ENCODE measurements at regions not wholly inside any gene's neighbourhood (a gene's known extent, or its start where the extent isn't known, plus 50 kb on each side); places are given as distances from the start of the nearest gene placed in this dataset.
"Not testable (repeated sequence)": the region's sequence is repeated elsewhere in the genome, so short reads cannot be mapped to it uniquely, and the experiment has no call there.

GRCh38 chr5:72721844-72722243, 94.6 kb upstream of the TNPO1 start:
- Histone ChIP-seq H3K9me3 (ENCODE audit: control insufficient read depth in 2 of 2, low read length in 2 of 2) (no peaks in the 10 kb centered on the region), H3K27me3 (ENCODE audit: control insufficient read depth in 2 of 2, insufficient read depth in 2 of 2, low read length in 2 of 2) (no peaks in the 10 kb centered on the region), H3K4me3 (ENCODE audit: low read length in 2 of 2) (no peak overlapping the region), H3K36me3 (ENCODE audit: control insufficient read depth in 2 of 2, insufficient read depth in 2 of 2, low read length in 2 of 2) (no peaks in the 10 kb centered on the region), H3K9ac (ENCODE audit: low read depth in 1 of 2, low read length in 2 of 2) (no peak overlapping the region), H3K27ac (ENCODE audit: low read depth in 2 of 2, low read length in 2 of 2) (no peak overlapping the region), H3K4me1 (ENCODE audit: control insufficient read depth in 2 of 2, insufficient read depth in 2 of 2, low read length in 2 of 2) (no peaks in the 10 kb centered on the region)

DNA sequence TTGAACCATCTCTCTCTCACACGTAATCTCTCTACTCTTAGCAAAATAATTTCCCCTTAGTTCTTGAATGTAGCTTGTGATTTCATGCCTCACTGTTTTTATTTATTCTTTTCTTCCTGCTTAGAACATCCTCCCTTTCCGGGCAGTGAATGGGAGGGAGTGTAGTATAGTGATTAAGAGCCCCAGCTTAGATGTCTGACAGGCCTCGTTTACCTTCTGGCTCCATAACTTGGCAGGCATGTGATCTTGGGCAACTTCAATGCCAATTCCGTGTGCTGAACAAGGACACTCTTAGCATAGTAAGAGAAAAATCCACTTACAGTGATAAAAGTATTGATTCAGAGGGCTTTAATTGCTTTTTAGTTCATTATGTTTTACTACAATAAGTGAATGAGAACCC, 96.3 kb upstream of the TNPO1 start:
- Histone ChIP-seq H3K36me3 (ENCODE audit: control insufficient read depth in 2 of 2, insufficient read depth in 2 of 2, low read length in 2 of 2) (no peaks in the 10 kb centered on the region), H3K4me1 (ENCODE audit: control insufficient read depth in 2 of 2, insufficient read depth in 2 of 2, low read length in 2 of 2) (no peaks in the 10 kb centered on the region), H3K9ac (ENCODE audit: low read depth in 1 of 2, low read length in 2 of 2) (no peak overlapping the region), H3K4me3 (ENCODE audit: low read length in 2 of 2) (no peak overlapping the region), H3K27ac (ENCODE audit: low read depth in 2 of 2, low read length in 2 of 2) (no peak overlapping the region), H3K27me3 (ENCODE audit: control insufficient read depth in 2 of 2, insufficient read depth in 2 of 2, low read length in 2 of 2) (no peaks in the 10 kb centered on the region), H3K9me3 (ENCODE audit: control insufficient read depth in 2 of 2, low read length in 2 of 2) (no peaks in the 10 kb centered on the region)

DNA sequence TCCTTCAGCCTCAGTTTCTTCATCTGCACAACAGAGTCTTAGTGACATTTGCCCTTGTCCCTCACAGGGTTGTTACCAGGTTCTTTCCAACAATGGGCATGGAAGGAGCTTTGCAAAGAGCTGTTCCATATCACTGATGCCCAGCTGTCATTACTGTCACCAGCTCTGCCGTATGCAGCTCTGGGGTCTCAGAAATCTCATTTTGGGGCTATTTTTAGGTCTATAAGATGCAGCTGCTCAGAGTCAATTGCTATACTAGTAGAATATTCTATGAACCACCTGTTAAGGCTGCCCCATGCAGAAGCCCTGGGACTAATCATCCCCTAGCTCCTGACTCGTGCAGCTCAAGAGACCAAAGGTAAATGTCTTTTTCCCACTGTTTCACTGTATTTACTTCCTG, 105.1 kb upstream of the TNPO1 start:
- Histone ChIP-seq H3K4me1 (ENCODE audit: control insufficient read depth in 2 of 2, insufficient read depth in 2 of 2, low read length in 2 of 2) (no peaks in the 10 kb centered on the region), H3K9ac (ENCODE audit: low read depth in 1 of 2, low read length in 2 of 2) (no peak overlapping the region), H3K27ac (ENCODE audit: low read depth in 2 of 2, low read length in 2 of 2) (no peak overlapping the region), H3K36me3 (ENCODE audit: control insufficient read depth in 2 of 2, insufficient read depth in 2 of 2, low read length in 2 of 2) (no peaks in the 10 kb centered on the region), H3K9me3 (ENCODE audit: control insufficient read depth in 2 of 2, low read length in 2 of 2) (no peaks in the 10 kb centered on the region), H3K4me3 (ENCODE audit: low read length in 2 of 2) (no peak overlapping the region), H3K27me3 (ENCODE audit: control insufficient read depth in 2 of 2, insufficient read depth in 2 of 2, low read length in 2 of 2) (peaks cover 0 to 2% of the 10 kb centered on the region in 2 donors)

DNA sequence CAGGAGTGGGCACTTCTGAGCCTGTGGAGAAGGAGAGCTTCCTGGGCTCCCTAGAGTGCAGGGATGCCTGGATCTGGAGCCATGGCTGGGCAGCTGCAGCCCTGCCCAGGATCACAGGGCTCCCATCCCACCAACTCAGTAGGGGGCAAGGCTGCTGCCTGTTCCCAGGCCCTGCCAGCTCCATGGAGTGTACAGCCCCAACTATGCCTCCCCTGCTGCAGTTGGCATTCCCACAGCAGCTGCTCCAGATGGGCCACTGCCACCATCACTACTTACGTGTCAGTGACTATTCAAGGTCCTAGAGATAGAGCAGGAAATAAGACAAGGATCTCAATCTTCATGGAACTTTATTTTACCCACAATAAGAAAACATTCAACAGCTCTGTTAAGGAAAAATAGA, 107.1 kb upstream of the TNPO1 start:
- Histone ChIP-seq H3K9me3 (ENCODE audit: control insufficient read depth in 2 of 2, low read length in 2 of 2) (no peaks in the 10 kb centered on the region), H3K4me3 (ENCODE audit: low read length in 2 of 2) (no peak overlapping the region), H3K27me3 (ENCODE audit: control insufficient read depth in 2 of 2, insufficient read depth in 2 of 2, low read length in 2 of 2) (peaks cover 0 to 2% of the 10 kb centered on the region in 2 donors), H3K4me1 (ENCODE audit: control insufficient read depth in 2 of 2, insufficient read depth in 2 of 2, low read length in 2 of 2) (no peaks in the 10 kb centered on the region), H3K36me3 (ENCODE audit: control insufficient read depth in 2 of 2, insufficient read depth in 2 of 2, low read length in 2 of 2) (no peaks in the 10 kb centered on the region), H3K27ac (ENCODE audit: low read depth in 2 of 2, low read length in 2 of 2) (no peak overlapping the region), H3K9ac (ENCODE audit: low read depth in 1 of 2, low read length in 2 of 2) (no peak overlapping the region)

DNA sequence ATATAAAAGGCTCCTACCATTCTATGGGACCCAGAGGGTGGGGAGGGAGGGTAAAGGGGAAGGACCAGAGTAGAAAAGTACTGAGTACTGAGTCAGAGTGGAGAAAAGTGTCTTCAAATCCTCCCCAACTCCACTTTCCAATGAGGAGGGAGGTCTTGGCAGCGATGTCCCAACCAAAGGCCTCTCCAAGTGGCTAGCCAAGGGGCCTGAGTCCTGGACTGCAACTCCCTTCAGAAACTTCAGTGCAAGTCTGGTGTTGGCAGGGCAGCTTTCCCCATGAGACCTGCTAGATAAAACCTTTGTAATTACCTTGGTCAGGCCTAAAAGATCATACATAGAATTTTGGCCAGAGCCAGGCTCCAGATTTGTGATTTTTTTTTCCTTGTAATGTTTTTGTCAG, 111.3 kb upstream of the TNPO1 start:
- no peak overlapping the region for H3K9ac ChIP-seq (ENCODE audit: low read depth in 1 of 2, low read length in 2 of 2)
- H3K27ac ChIP-seq (ENCODE audit: low read depth in 2 of 2, low read length in 2 of 2): no peak overlapping the region
- H3K4me3 ChIP-seq (ENCODE audit: low read length in 2 of 2): no peak overlapping the region
- H3K27me3 ChIP-seq (ENCODE audit: control insufficient read depth in 2 of 2, insufficient read depth in 2 of 2, low read length in 2 of 2): no peaks in the 10 kb centered on the region
- H3K9me3 ChIP-seq (ENCODE audit: control insufficient read depth in 2 of 2, low read length in 2 of 2): no peaks in the 10 kb centered on the region
- no peaks in the 10 kb centered on the region for H3K4me1 ChIP-seq (ENCODE audit: control insufficient read depth in 2 of 2, insufficient read depth in 2 of 2, low read length in 2 of 2)
- no peaks in the 10 kb centered on the region for H3K36me3 ChIP-seq (ENCODE audit: control insufficient read depth in 2 of 2, insufficient read depth in 2 of 2, low read length in 2 of 2)

GRCh38 chr5:72703876-72704275, 112.6 kb upstream of the TNPO1 start:
- Histone ChIP-seq H3K36me3 (ENCODE audit: control insufficient read depth in 2 of 2, insufficient read depth in 2 of 2, low read length in 2 of 2) (no peaks in the 10 kb centered on the region), H3K4me1 (ENCODE audit: control insufficient read depth in 2 of 2, insufficient read depth in 2 of 2, low read length in 2 of 2) (no peaks in the 10 kb centered on the region), H3K27me3 (ENCODE audit: control insufficient read depth in 2 of 2, insufficient read depth in 2 of 2, low read length in 2 of 2) (no peaks in the 10 kb centered on the region), H3K27ac (ENCODE audit: low read depth in 2 of 2, low read length in 2 of 2) (no peak overlapping the region), H3K4me3 (ENCODE audit: low read length in 2 of 2) (no peak overlapping the region), H3K9ac (ENCODE audit: low read depth in 1 of 2, low read length in 2 of 2) (no peak overlapping the region), H3K9me3 (ENCODE audit: control insufficient read depth in 2 of 2, low read length in 2 of 2) (no peaks in the 10 kb centered on the region)

- no peaks in the 10 kb centered on the region for H3K27me3 ChIP-seq (ENCODE audit: control insufficient read depth in 2 of 2, insufficient read depth in 2 of 2, low read length in 2 of 2)
- no peaks in the 10 kb centered on the region for H3K9me3 ChIP-seq (ENCODE audit: control insufficient read depth in 2 of 2, low read length in 2 of 2)
- no peaks in the 10 kb centered on the region for H3K36me3 ChIP-seq (ENCODE audit: control insufficient read depth in 2 of 2, insufficient read depth in 2 of 2, low read length in 2 of 2)
- H3K27ac ChIP-seq (ENCODE audit: low read depth in 2 of 2, low read length in 2 of 2): no peak overlapping the region
- no peaks in the 10 kb centered on the region for H3K4me1 ChIP-seq (ENCODE audit: control insufficient read depth in 2 of 2, insufficient read depth in 2 of 2, low read length in 2 of 2)
- no peak overlapping the region for H3K4me3 ChIP-seq (ENCODE audit: low read length in 2 of 2)
- no peak overlapping the region for H3K9ac ChIP-seq (ENCODE audit: low read depth in 1 of 2, low read length in 2 of 2)
Measured at GRCh38 chr5:72702881-72703434, 113.5 kb upstream of the TNPO1 start.

DNA sequence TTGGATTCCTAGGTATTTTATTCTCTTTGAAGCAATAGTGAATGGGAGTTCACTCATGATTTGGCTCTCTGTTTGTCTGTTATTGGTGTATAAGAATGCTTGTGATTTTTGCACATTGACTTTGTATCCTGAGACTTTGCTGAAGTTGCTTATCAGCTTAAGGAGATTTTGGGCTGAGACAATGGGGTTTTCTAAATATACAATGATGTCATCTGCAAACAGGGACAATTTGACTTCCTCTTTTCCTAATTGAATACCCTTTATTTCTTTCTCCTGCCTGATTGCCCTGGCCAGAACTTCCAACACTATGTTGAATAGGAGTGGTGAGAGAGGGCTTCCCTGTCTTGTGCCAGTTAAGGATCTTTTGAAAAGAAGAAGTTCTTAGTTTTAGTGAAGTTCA, 114.4 kb upstream of the TNPO1 start:
- H3K27ac ChIP-seq (ENCODE audit: low read depth in 2 of 2, low read length in 2 of 2); H3K36me3 ChIP-seq (ENCODE audit: control insufficient read depth in 2 of 2, insufficient read depth in 2 of 2, low read length in 2 of 2); H3K4me3 ChIP-seq (ENCODE audit: low read length in 2 of 2); H3K9ac ChIP-seq (ENCODE audit: low read depth in 1 of 2, low read length in 2 of 2); H3K27me3 ChIP-seq (ENCODE audit: control insufficient read depth in 2 of 2, insufficient read depth in 2 of 2, low read length in 2 of 2); H3K9me3 ChIP-seq (ENCODE audit: control insufficient read depth in 2 of 2, low read length in 2 of 2); H3K4me1 ChIP-seq (ENCODE audit: control insufficient read depth in 2 of 2, insufficient read depth in 2 of 2, low read length in 2 of 2): not testable (repeated sequence)

DNA sequence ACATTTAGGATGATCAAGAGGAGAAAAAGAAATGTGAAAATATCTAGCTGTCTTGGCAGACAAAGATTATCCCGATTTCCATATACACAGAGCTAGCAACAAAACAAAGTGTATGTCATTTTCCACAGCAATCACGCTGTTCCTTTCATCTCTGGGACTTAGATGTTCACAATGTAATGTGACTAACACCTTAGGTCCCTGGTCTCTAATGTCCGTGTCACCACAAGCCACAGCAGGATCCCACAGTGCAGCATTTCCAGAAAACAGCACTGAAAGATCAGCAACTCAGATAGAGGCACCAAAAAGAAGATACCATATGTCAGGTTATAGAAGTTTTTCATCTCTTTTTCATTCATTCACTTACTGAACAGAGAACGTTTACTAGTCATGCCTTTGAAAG, 118.0 kb upstream of the TNPO1 start:
- H3K9ac ChIP-seq (ENCODE audit: low read depth in 1 of 2, low read length in 2 of 2): no peak overlapping the region
- no peaks in the 10 kb centered on the region for H3K9me3 ChIP-seq (ENCODE audit: control insufficient read depth in 2 of 2, low read length in 2 of 2)
- no peaks in the 10 kb centered on the region for H3K4me1 ChIP-seq (ENCODE audit: control insufficient read depth in 2 of 2, insufficient read depth in 2 of 2, low read length in 2 of 2)
- H3K4me3 ChIP-seq (ENCODE audit: low read length in 2 of 2): no peak overlapping the region
- no peaks in the 10 kb centered on the region for H3K27me3 ChIP-seq (ENCODE audit: control insufficient read depth in 2 of 2, insufficient read depth in 2 of 2, low read length in 2 of 2)
- H3K27ac ChIP-seq (ENCODE audit: low read depth in 2 of 2, low read length in 2 of 2): no peak overlapping the region
- H3K36me3 ChIP-seq (ENCODE audit: control insufficient read depth in 2 of 2, insufficient read depth in 2 of 2, low read length in 2 of 2): no peaks in the 10 kb centered on the region

- Histone ChIP-seq H3K27ac (ENCODE audit: low read depth in 2 of 2, low read length in 2 of 2) (no peak overlapping the region), H3K9me3 (ENCODE audit: control insufficient read depth in 2 of 2, low read length in 2 of 2) (no peaks in the 10 kb centered on the region), H3K4me1 (ENCODE audit: control insufficient read depth in 2 of 2, insufficient read depth in 2 of 2, low read length in 2 of 2) (no peaks in the 10 kb centered on the region), H3K27me3 (ENCODE audit: control insufficient read depth in 2 of 2, insufficient read depth in 2 of 2, low read length in 2 of 2) (no peaks in the 10 kb centered on the region), H3K4me3 (ENCODE audit: low read length in 2 of 2) (no peak overlapping the region), H3K36me3 (ENCODE audit: control insufficient read depth in 2 of 2, insufficient read depth in 2 of 2, low read length in 2 of 2) (no peaks in the 10 kb centered on the region), H3K9ac (ENCODE audit: low read depth in 1 of 2, low read length in 2 of 2) (no peak overlapping the region)
Measured at GRCh38 chr5:72697622-72698021, 118.8 kb upstream of the TNPO1 start.

DNA sequence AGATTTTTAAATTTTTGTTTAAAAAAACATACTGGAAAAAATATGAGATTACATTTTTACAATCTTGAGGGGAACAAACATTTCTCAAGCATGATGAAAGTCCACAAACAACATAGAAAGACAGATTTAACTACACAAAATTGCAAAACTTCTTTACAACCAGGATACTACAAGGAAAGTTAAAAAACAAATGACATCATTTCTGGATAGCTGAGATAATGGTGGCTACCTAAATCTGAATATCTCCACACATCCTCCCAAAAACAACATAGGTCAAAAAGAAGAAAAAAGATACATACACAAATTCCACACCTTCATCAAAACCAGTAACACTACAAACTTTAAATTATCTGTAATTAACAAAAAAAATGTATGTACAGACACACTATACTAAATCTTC, 120.8 kb upstream of the TNPO1 start:
- Histone ChIP-seq H3K4me3 (ENCODE audit: low read length in 2 of 2) (no peak overlapping the region), H3K36me3 (ENCODE audit: control insufficient read depth in 2 of 2, insufficient read depth in 2 of 2, low read length in 2 of 2) (no peaks in the 10 kb centered on the region), H3K4me1 (ENCODE audit: control insufficient read depth in 2 of 2, insufficient read depth in 2 of 2, low read length in 2 of 2) (no peaks in the 10 kb centered on the region), H3K9me3 (ENCODE audit: control insufficient read depth in 2 of 2, low read length in 2 of 2) (no peaks in the 10 kb centered on the region), H3K9ac (ENCODE audit: low read depth in 1 of 2, low read length in 2 of 2) (no peak overlapping the region), H3K27ac (ENCODE audit: low read depth in 2 of 2, low read length in 2 of 2) (no peak overlapping the region), H3K27me3 (ENCODE audit: control insufficient read depth in 2 of 2, insufficient read depth in 2 of 2, low read length in 2 of 2) (no peaks in the 10 kb centered on the region)

Measured in mucosa of rectum (tissue), 2 donors.